ENCODE measurements at regions not wholly inside any gene's neighbourhood (a gene's known extent, or its start where the extent isn't known, plus 50 kb on each side); places are given as distances from the start of the nearest gene placed in this dataset.

- Histone ChIP-seq H3K9me3 (ENCODE audit: control insufficient read depth, low read length) (no peaks in the 10 kb centered on the region), H3K36me3 (ENCODE audit: control insufficient read depth, insufficient read depth, low read length) (no peaks in the 10 kb centered on the region), H3K27ac (ENCODE audit: low read depth, low read length, severe bottlenecking) (no peak overlapping the region), H3K4me3 (ENCODE audit: extremely low read depth, insufficient read depth, low read length, poor library complexity, severe bottlenecking) (no peak overlapping the region), H3K4me1 (ENCODE audit: control insufficient read depth, insufficient read depth, low read length, poor library complexity, severe bottlenecking) (no peaks in the 10 kb centered on the region)
- no CpG with 5 or more reads among the region's 3 CpGs for WGBS, 2 experiments (ENCODE audit: insufficient coverage in 2 of 2)
These were observed 167.6 kb upstream of the CADPS start for GRCh38 chr3:63042833-63043232.

- no peaks in the 10 kb centered on the region for H3K36me3 ChIP-seq (ENCODE audit: control insufficient read depth, insufficient read depth, low read length)
- no peaks in the 10 kb centered on the region for H3K9me3 ChIP-seq (ENCODE audit: control insufficient read depth, low read length)
- no peak overlapping the region for H3K4me3 ChIP-seq (ENCODE audit: extremely low read depth, insufficient read depth, low read length, poor library complexity, severe bottlenecking)
- H3K4me1 ChIP-seq (ENCODE audit: control insufficient read depth, insufficient read depth, low read length, poor library complexity, severe bottlenecking): no peaks in the 10 kb centered on the region
- H3K27ac ChIP-seq (ENCODE audit: low read depth, low read length, severe bottlenecking): no peak overlapping the region
- WGBS, 2 experiments (ENCODE audit: insufficient coverage in 2 of 2): no CpG with 5 or more reads among the region's 1 CpG
These were observed 168.4 kb upstream of the CADPS start for GRCh38 chr3:63043631-63044030.

- Histone ChIP-seq H3K36me3 (ENCODE audit: control insufficient read depth, insufficient read depth, low read length) (no peaks in the 10 kb centered on the region), H3K27ac (ENCODE audit: low read depth, low read length, severe bottlenecking) (no peak overlapping the region), H3K4me1 (ENCODE audit: control insufficient read depth, insufficient read depth, low read length, poor library complexity, severe bottlenecking) (no peaks in the 10 kb centered on the region), H3K4me3 (ENCODE audit: extremely low read depth, insufficient read depth, low read length, poor library complexity, severe bottlenecking) (no peak overlapping the region), H3K9me3 (ENCODE audit: control insufficient read depth, low read length) (no peaks in the 10 kb centered on the region)
- 83 to 100% methylated on average over 1 to 2 of the region's 2 CpGs for WGBS, 2 experiments (ENCODE audit: insufficient coverage in 2 of 2)
These were observed 170.9 kb upstream of the CADPS start for GRCh38 chr3:63046152-63046551.

- no peak overlapping the region for H3K27ac ChIP-seq (ENCODE audit: low read depth, low read length, severe bottlenecking)
These were observed 171.4 kb upstream of the CADPS start for GRCh38 chr3:63046580-63046979.

DNA sequence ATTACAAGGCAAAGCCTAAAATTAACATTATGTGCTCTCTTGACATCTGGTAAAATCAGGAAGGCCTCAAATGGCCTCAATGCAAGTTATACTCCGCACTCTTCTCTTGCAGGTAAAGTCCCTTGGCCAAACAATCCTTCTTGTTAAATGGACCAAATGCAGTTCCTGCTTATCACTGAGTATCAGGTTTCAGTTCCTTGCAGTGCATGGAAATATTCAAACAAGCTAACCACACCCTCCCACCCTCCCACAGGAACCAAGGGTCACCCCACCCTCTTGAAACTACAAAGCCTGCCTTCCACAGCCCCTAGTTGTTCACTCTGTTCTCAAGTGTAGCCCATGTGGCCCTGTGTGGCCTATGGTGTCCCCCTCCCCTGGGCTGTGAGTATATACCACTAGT is 171.9 kb upstream of the CADPS start:
- WGBS, 2 experiments (ENCODE audit: insufficient coverage in 2 of 2): 91 to 100% methylated on average over 1 of the region's 1 CpG
- Histone ChIP-seq H3K4me1 (ENCODE audit: control insufficient read depth, insufficient read depth, low read length, poor library complexity, severe bottlenecking) (no peaks in the 10 kb centered on the region), H3K36me3 (ENCODE audit: control insufficient read depth, insufficient read depth, low read length) (no peaks in the 10 kb centered on the region), H3K9me3 (ENCODE audit: control insufficient read depth, low read length) (no peaks in the 10 kb centered on the region), H3K4me3 (ENCODE audit: extremely low read depth, insufficient read depth, low read length, poor library complexity, severe bottlenecking) (no peak overlapping the region), H3K27ac (ENCODE audit: low read depth, low read length, severe bottlenecking) (no peak overlapping the region)

More at GRCh38 chr3:63046580-63046979, 171.4 kb upstream of the CADPS start:
- Histone ChIP-seq H3K4me1 (ENCODE audit: control insufficient read depth, insufficient read depth, low read length, poor library complexity, severe bottlenecking) (no peaks in the 10 kb centered on the region), H3K36me3 (ENCODE audit: control insufficient read depth, insufficient read depth, low read length) (no peaks in the 10 kb centered on the region), H3K4me3 (ENCODE audit: extremely low read depth, insufficient read depth, low read length, poor library complexity, severe bottlenecking) (no peak overlapping the region), H3K9me3 (ENCODE audit: control insufficient read depth, low read length) (no peaks in the 10 kb centered on the region)
- 83% methylated on average over 1 of the region's 4 CpGs; no CpG with 5 or more reads in 1 of the 2 experiments for WGBS, 2 experiments (ENCODE audit: insufficient coverage in 2 of 2)

DNA sequence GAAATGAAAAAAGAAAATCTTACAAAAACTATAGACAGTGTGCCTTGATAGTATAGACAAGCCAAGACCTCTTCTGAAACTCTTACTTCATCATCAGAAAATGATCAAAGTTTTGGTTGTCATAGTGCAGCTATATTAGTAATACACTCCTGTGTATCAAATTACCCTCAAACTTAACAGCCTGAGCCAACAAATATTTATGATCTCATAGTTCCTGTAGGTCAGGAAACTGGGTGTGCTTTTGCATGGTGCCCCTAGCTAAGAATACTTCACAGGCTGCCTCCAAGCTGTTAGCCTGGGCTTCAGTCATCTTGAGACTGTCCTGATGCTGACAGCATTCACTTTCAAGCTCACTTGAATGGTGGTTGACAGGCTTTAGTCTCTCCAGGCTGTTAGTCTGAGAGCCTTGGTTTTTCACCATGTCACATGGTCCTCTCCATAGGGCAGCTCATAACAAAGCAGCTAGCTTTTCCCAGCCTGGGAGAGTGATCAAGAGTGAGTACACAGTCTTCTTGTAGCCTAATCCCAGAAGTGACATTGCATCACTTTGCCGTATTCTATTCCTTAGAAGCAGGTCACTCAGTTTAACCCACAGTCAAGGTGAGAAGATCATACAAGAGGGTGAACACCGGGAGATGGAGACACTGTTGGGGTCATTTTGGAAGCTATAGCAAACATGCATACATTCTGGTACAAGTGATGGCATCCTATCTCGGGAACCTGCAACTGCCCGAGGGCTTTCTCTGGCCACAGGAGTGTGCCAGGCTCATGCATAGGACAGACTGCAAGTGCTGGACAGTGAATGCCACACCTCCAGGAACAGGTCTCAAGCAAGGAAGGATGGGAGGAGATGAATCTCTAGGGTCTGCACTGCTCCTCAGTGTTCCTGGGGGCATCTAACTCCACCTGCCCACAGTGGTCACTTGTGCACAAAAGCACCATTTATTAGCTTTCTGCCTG is 173.4 kb upstream of the CADPS start:
- H3K4me3 ChIP-seq (ENCODE audit: extremely low read depth, insufficient read depth, low read length, poor library complexity, severe bottlenecking): no peak overlapping the region
- no peaks in the 10 kb centered on the region for H3K4me1 ChIP-seq (ENCODE audit: control insufficient read depth, insufficient read depth, low read length, poor library complexity, severe bottlenecking)
- 84 to 89% methylated on average over 4 of the region's 4 CpGs for WGBS, 2 experiments (ENCODE audit: insufficient coverage in 2 of 2)
- no peaks in the 10 kb centered on the region for H3K9me3 ChIP-seq (ENCODE audit: control insufficient read depth, low read length)
- H3K27ac ChIP-seq (ENCODE audit: low read depth, low read length, severe bottlenecking): no peak overlapping the region
- H3K36me3 ChIP-seq (ENCODE audit: control insufficient read depth, insufficient read depth, low read length): no peaks in the 10 kb centered on the region

- Histone ChIP-seq H3K9me3 (ENCODE audit: control insufficient read depth, low read length) (no peaks in the 10 kb centered on the region), H3K4me1 (ENCODE audit: control insufficient read depth, insufficient read depth, low read length, poor library complexity, severe bottlenecking) (no peaks in the 10 kb centered on the region), H3K27ac (ENCODE audit: low read depth, low read length, severe bottlenecking) (no peak overlapping the region), H3K36me3 (ENCODE audit: control insufficient read depth, insufficient read depth, low read length) (no peaks in the 10 kb centered on the region), H3K4me3 (ENCODE audit: extremely low read depth, insufficient read depth, low read length, poor library complexity, severe bottlenecking) (no peak overlapping the region)
- 90 to 92% methylated on average over 2 to 5 of the region's 8 CpGs for WGBS, 2 experiments (ENCODE audit: insufficient coverage in 2 of 2)
These were observed 175.4 kb upstream of the CADPS start for GRCh38 chr3:63050548-63051177.

- H3K4me3 ChIP-seq (ENCODE audit: extremely low read depth, insufficient read depth, low read length, poor library complexity, severe bottlenecking): no peak overlapping the region
- peak overlapping the region; percentile 57 for H3K27ac ChIP-seq (ENCODE audit: low read depth, low read length, severe bottlenecking)
- H3K36me3 ChIP-seq (ENCODE audit: control insufficient read depth, insufficient read depth, low read length): no peaks in the 10 kb centered on the region
- WGBS, 2 experiments (ENCODE audit: insufficient coverage in 2 of 2): 20 to 29% methylated on average over 1 of the region's 5 CpGs
- no peaks in the 10 kb centered on the region for H3K4me1 ChIP-seq (ENCODE audit: control insufficient read depth, insufficient read depth, low read length, poor library complexity, severe bottlenecking)
- H3K9me3 ChIP-seq (ENCODE audit: control insufficient read depth, low read length): no peaks in the 10 kb centered on the region
These were observed 176.7 kb upstream of the CADPS start for GRCh38 chr3:63051920-63052319.

DNA sequence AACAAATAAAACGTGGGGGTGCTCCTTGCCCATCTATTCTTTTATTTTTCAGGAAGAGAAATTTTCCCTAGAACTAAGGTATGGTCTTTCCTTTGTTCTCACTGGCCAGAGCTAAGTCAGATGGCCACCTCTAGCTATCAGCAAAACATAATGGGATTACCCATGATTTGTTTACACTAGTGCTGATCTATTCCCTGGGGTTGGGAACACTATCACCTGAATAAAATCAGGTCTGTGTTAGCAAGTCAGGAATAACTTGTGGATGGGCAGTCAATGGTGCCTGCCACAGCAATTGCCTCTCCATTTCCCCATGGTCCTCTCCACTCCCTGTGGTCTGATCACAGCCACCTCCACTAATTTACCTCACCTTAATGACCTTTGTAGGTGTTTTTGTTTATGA is 181.7 kb upstream of the CADPS start:
- WGBS, 2 experiments (ENCODE audit: insufficient coverage in 2 of 2): 60% methylated on average over 1 of the region's 1 CpG; no CpG with 5 or more reads in 1 of the 2 experiments
- no peaks in the 10 kb centered on the region for H3K9me3 ChIP-seq (ENCODE audit: control insufficient read depth, low read length)
- no peak overlapping the region for H3K27ac ChIP-seq (ENCODE audit: low read depth, low read length, severe bottlenecking)

DNA sequence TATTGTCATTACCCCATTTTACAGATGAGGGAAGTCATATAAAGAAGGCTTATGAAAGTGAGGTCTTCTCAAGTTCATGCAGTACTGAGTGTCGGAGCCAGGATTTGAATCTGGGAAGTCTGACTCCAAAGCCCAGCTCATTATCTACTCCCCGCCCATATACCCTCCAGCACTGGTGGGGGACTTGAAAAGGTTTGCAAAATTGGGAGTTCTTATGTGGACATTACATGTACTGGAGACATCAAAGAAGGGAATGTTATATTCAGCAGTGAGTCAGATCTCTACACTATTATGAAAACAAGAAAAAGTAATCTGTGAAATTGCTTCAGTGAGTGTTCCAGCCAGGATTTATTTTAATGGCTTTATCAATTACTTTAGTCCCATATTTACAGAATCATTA is 185.2 kb upstream of the CADPS start:
- Histone ChIP-seq H3K4me1 (ENCODE audit: control insufficient read depth, insufficient read depth, low read length, poor library complexity, severe bottlenecking) (no peaks in the 10 kb centered on the region), H3K36me3 (ENCODE audit: control insufficient read depth, insufficient read depth, low read length) (no peaks in the 10 kb centered on the region), H3K4me3 (ENCODE audit: extremely low read depth, insufficient read depth, low read length, poor library complexity, severe bottlenecking) (no peak overlapping the region), H3K27ac (ENCODE audit: low read depth, low read length, severe bottlenecking) (no peak overlapping the region), H3K9me3 (ENCODE audit: control insufficient read depth, low read length) (no peaks in the 10 kb centered on the region)
- no CpG with 5 or more reads among the region's 2 CpGs for WGBS, 2 experiments (ENCODE audit: insufficient coverage in 2 of 2)

More for the DNA sequence above, 181.7 kb upstream of the CADPS start:
- Histone ChIP-seq H3K4me3 (ENCODE audit: extremely low read depth, insufficient read depth, low read length, poor library complexity, severe bottlenecking) (no peak overlapping the region), H3K36me3 (ENCODE audit: control insufficient read depth, insufficient read depth, low read length) (no peaks in the 10 kb centered on the region), H3K4me1 (ENCODE audit: control insufficient read depth, insufficient read depth, low read length, poor library complexity, severe bottlenecking) (no peaks in the 10 kb centered on the region)

- no peaks in the 10 kb centered on the region for H3K9me3 ChIP-seq (ENCODE audit: control insufficient read depth, low read length)
- H3K36me3 ChIP-seq (ENCODE audit: control insufficient read depth, insufficient read depth, low read length): no peaks in the 10 kb centered on the region
- no peak overlapping the region for H3K4me3 ChIP-seq (ENCODE audit: extremely low read depth, insufficient read depth, low read length, poor library complexity, severe bottlenecking)
- WGBS, 2 experiments (ENCODE audit: insufficient coverage in 2 of 2): 90 to 94% methylated on average over 3 to 4 of the region's 5 CpGs
- H3K4me1 ChIP-seq (ENCODE audit: control insufficient read depth, insufficient read depth, low read length, poor library complexity, severe bottlenecking): no peaks in the 10 kb centered on the region
- no peak overlapping the region for H3K27ac ChIP-seq (ENCODE audit: low read depth, low read length, severe bottlenecking)
These were observed 186.2 kb upstream of the CADPS start for GRCh38 chr3:63061449-63061848.

Measured in mesodermal cell (in vitro differentiated cells).